Retinal pigment epithelial cell (primary cell): ENCODE measurements at regions not wholly inside any gene's neighbourhood (a gene's known extent, or its start where the extent isn't known, plus 50 kb on each side); places are given as distances from the start of the nearest gene placed in this dataset.

Experiments
- DNase-seq: peaks from one replicate; pipeline ENCODE4 v3.0.0-alpha.2; 2010; ENCODE audit warnings: low read depth
- H3K4me3 ChIP-seq: 2 replicates; pipeline ENCODE4 v1.5.1; 2011; ENCODE audit warnings: mild to moderate bottlenecking, low read length, control low read depth, moderate library complexity
- TF ChIP-seq, protein P1 (sequence below): conservative IDR thresholded peaks from 2 replicates; pipeline ENCODE4 v1.5.1; 2011; ENCODE audit warnings: low read depth, low read length, control low read depth, inconsistent platforms

DNA sequence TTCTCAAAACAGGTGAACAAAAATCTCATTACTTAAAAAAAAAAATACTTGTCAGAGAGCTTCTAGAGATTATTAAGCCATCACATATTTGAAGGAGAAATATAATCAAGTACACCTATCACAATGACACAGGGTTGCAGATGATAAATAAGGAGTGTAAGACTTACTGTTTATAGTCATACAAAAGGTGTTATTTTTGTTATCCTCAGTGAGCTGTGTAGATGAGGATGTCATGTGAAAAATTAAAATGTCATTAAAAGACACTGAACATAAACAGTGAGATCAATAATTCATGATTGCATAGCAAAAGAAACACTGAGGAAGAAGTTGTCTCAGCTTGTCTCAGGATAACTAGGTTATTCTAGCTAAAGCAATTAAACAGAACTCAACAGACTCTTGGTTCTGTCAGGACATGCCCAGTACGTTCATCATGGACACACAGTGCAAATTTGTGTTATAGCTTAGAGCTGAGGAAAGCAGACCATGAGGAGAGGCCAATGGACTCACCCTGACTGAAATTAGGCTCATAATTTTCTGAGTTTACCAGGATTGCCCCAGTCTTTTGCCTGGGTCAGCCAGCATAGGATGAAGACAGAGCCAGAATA lies 1162.6 kb upstream of the C9orf72 start:
- no peak for DNase-seq
- H3K4me3 ChIP-seq = no peak overlapping the region
- TF ChIP-seq, protein P1, sequence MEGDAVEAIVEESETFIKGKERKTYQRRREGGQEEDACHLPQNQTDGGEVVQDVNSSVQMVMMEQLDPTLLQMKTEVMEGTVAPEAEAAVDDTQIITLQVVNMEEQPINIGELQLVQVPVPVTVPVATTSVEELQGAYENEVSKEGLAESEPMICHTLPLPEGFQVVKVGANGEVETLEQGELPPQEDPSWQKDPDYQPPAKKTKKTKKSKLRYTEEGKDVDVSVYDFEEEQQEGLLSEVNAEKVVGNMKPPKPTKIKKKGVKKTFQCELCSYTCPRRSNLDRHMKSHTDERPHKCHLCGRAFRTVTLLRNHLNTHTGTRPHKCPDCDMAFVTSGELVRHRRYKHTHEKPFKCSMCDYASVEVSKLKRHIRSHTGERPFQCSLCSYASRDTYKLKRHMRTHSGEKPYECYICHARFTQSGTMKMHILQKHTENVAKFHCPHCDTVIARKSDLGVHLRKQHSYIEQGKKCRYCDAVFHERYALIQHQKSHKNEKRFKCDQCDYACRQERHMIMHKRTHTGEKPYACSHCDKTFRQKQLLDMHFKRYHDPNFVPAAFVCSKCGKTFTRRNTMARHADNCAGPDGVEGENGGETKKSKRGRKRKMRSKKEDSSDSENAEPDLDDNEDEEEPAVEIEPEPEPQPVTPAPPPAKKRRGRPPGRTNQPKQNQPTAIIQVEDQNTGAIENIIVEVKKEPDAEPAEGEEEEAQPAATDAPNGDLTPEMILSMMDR = no peak

DNA sequence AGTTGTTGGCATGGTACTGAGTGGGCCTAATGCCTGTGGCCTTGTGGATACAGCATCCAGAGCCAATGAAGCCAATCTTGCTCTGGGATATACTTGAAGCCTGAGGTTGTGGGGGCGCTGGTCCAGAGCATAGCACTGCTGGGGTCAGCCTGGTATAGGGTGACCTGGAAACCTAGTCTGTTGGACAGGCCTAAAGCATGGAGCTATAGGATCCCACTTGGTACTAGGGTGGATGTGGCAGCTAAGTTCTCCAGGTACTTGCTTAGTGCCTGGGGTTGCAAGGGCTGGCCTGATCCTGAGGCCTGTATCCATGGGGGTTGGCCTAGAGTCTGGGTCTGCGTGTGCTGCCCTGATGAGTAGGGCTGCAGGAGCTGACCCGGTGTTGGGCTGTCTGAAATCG lies 1168.2 kb upstream of the C9orf72 start:
- H3K4me3 ChIP-seq = no peak overlapping the region
- TF ChIP-seq, protein P1 = no peak
- DNase-seq = no peak

DNA sequence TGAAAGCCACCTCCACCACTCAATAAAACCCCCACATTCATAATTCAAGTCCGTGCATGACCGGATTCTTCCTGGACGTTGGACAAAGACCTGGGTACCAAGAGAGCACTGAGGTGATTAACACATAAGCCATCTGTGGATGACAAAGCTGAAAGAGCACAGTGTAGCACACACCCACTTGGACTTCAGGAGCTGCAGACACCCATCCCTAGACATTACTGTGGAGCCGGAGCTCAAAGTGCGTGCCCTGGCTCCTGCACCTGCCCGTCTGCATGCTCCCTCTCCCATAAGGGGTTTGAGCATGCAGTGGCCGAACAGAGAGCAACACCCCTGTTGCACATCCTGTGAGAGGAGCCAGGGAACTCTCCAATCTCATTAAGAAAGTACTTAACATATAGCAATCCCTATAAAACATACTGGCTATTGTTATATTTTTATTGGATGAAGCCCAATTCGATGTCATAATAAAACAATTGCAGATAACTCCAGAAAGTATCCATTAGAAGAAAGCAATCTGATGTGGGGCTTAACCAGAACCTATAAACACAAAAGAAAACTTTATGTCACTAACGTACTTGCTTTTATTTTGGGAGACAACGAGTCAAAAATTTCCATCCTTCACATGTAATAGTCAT lies 1174.2 kb upstream of the C9orf72 start:
- no peak overlapping the region for H3K4me3 ChIP-seq
- TF ChIP-seq, protein P1 = no peak
- no peak for DNase-seq

DNA sequence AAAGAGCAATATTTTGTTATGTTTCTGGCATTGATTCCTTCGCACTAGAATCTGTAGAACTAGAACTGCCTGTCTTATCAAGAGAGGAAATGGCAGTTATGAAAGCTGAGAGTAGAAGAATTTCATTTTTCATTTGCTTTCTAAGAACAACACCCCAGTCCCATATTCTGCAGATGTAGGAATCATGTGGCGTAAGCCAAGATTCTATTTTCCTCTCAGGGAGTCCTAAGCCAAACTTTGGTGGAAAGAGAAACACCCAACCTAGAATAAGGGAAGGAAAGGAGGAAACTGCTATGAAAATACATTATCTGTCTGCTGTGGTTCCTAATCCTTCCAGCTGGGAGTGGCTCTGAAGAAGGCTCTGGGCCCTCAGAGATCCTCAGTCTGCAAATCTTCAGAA lies 1176.9 kb upstream of the C9orf72 start:
- TF ChIP-seq, protein P1 = no peak
- DNase-seq = no peak
- H3K4me3 ChIP-seq = no peak overlapping the region

DNA sequence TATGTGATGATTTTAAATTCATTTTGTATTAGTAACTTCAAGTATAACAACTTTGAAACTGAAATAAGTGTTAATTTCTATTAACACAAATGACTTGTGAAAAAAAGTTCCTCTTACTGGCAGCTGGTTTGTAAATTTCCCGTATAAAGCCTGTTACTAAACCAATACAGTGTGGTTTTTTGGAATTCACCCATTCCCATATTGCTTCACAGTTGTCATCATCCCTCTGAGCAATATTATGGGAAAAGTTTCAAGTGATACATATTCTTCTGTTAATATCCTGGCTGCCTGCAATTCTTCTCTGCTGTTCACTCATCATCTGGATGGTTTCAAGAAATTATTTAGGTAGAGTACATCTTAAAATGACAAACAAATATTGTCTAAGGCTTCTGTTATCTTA lies 1185.1 kb upstream of the C9orf72 start:
- no peak for DNase-seq
- H3K4me3 ChIP-seq = no peak overlapping the region
- TF ChIP-seq, protein P1 = no peak

DNA sequence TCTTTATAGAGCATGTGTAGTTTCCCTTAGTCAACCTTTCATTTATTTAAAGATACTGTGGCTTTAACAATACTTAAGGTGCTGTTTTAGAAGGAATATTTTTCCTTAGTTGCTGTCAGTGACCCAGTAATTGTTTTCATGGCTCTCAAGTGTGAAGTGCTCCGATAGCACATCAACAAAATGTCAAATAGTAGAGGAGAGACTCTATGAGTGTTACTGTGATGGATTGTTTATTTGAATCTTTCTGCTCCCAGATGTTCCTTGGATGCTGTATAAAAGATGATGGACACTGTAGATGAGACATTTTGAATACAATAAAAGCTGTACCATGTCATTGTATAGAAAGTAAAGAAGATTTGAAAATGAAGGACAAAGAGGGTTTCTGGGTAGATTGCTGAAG lies 1185.7 kb upstream of the C9orf72 start:
- no peak overlapping the region for H3K4me3 ChIP-seq
- no peak for DNase-seq
- TF ChIP-seq, protein P1 = no peak

DNA sequence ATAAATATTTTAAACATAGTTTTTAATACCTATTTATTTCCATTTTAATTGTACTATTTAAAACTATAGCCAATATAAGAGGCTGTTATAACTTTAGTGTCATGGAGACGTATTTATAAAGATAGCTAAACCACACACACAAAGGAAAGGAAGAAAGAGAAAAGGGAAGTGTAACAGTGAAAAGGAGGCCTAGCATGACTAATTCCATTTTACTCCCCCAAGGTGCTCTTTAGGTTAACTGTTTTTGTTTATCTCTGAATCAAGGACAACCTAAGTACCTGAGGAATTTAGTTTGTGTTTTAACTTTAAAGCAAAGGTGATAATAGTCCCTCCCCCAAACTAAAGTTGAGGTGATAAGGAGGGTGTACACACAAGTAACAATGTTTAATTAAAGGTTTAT lies 1188.9 kb upstream of the C9orf72 start:
- DNase-seq = no peak
- no peak overlapping the region for H3K4me3 ChIP-seq
- TF ChIP-seq, protein P1 = no peak
